Keratinocyte (primary cell): ENCODE measurements at regions not wholly inside any gene's neighbourhood (a gene's known extent, or its start where the extent isn't known, plus 50 kb on each side); places are given as distances from the start of the nearest gene placed in this dataset.

Experiments
- DNase-seq: peaks from one replicate; pipeline ENCODE4 v3.0.0-alpha.2; 2011; ENCODE audit warnings: low read depth, missing footprints, low spot score
- FAIRE-seq: peaks from 2 replicates; lab custom pipeline; 2011; peaks lifted over from hg19 to GRCh38; lab: Jason Lieb, UNC
- H2AFZ ChIP-seq: 2 replicates; pipeline ENCODE4 v1.6.0; 2012; ENCODE audit warnings: low read length, control low read depth, inconsistent platforms; ENCODE audit not compliant: control insufficient read depth
- H3K27ac ChIP-seq: 2 replicates; pipeline ENCODE4 v1.5.1; 2011; ENCODE audit warnings: low read length; ENCODE audit not compliant: control insufficient read depth, insufficient read depth
- H3K27me3 ChIP-seq: 3 replicates; pipeline ENCODE4 v1.6.0; 2011; ENCODE audit warnings: low read length; ENCODE audit not compliant: control insufficient read depth, insufficient read depth; ENCODE audit errors: extremely low read depth
- H3K36me3 ChIP-seq, 2 experiments: 2 replicates in 1 of 2; 3 replicates in 1 of 2; pipeline ENCODE4 v1.5.1; 2011; ENCODE audit warnings: low read length in 2 of 2, mild to moderate bottlenecking in 1 of 2; ENCODE audit not compliant: control insufficient read depth in 2 of 2, insufficient read depth in 2 of 2; ENCODE audit errors: extremely low read depth in 1 of 2
- H3K4me1 ChIP-seq: 3 replicates; pipeline ENCODE4 v1.5.1; 2011; ENCODE audit warnings: low read length; ENCODE audit not compliant: control insufficient read depth, insufficient read depth; ENCODE audit errors: extremely low read depth
- H3K4me2 ChIP-seq: 3 replicates; pipeline ENCODE4 v1.6.0; 2011; ENCODE audit warnings: low read depth, low read length; ENCODE audit not compliant: control insufficient read depth, insufficient read depth; ENCODE audit errors: extremely low read depth
- H3K4me3 ChIP-seq, 3 experiments: fragments of 200-600 bp in 1 of 3; sonication (generic) in 1 of 3; 2 replicates in 2 of 3; 3 replicates in 1 of 3; pipeline ENCODE4 v1.5.1; 2011 to 2016; ENCODE audit warnings: low read length in 3 of 3, mild to moderate bottlenecking in 3 of 3, control low read depth in 2 of 3, inconsistent platforms in 1 of 3, low read depth in 1 of 3, mixed read lengths in 1 of 3, mixed run types in 1 of 3, moderate library complexity in 1 of 3; ENCODE audit not compliant: control insufficient read depth in 2 of 3, insufficient read depth in 2 of 3; ENCODE audit errors: extremely low read depth in 1 of 3
- H3K79me2 ChIP-seq: 2 replicates; pipeline ENCODE4 v1.6.0; 2012; ENCODE audit warnings: low read length; ENCODE audit not compliant: control insufficient read depth, insufficient read depth
- H3K9ac ChIP-seq: 3 replicates; pipeline ENCODE4 v1.6.0; 2011; ENCODE audit warnings: low read length; ENCODE audit not compliant: control insufficient read depth, insufficient read depth; ENCODE audit errors: extremely low read depth
- H3K9me1 ChIP-seq: 3 replicates; pipeline ENCODE4 v1.6.0; 2011; ENCODE audit warnings: low read length; ENCODE audit not compliant: control insufficient read depth, insufficient read depth; ENCODE audit errors: extremely low read depth
- H3K9me3 ChIP-seq: 2 replicates; pipeline ENCODE4 v1.5.1; 2012; ENCODE audit warnings: low read depth, low read length; ENCODE audit not compliant: control insufficient read depth
- H4K20me1 ChIP-seq: 3 replicates; pipeline ENCODE4 v1.6.0; 2011; ENCODE audit warnings: low read length; ENCODE audit not compliant: control insufficient read depth, insufficient read depth; ENCODE audit errors: extremely low read depth
- CTCF ChIP-seq, 3 experiments: IDR thresholded peaks in 1 of 3; conservative IDR thresholded peaks in 1 of 3; optimal IDR thresholded peaks in 1 of 3; 2 replicates in 2 of 3; 3 replicates in 1 of 3; pipeline versions ENCODE3 to v1.5.1; 2011; ENCODE audit warnings: low read length in 3 of 3, mild to moderate bottlenecking in 3 of 3, moderate library complexity in 2 of 3, control low read depth in 1 of 3, inconsistent platforms in 1 of 3; ENCODE audit not compliant: insufficient read depth in 2 of 3; ENCODE audit errors: extremely low read depth in 1 of 3
- EZH2 ChIP-seq: IDR thresholded peaks from one replicate; pipeline ENCODE4 v1.6.1; 2012; ENCODE audit warnings: inconsistent platforms, mild to moderate bottlenecking, low read length, moderate library complexity
- dilution Hi-C: fragments of 300-500 bp; cut with MboI; formaldehyde crosslinking; loops from one replicate; pipeline ENCODE4 v1.7.0; 2020; ENCODE audit warnings: low sequenced_read_pairs; ENCODE audit not compliant: extremely low pct_ligation_motif_present

DNA sequence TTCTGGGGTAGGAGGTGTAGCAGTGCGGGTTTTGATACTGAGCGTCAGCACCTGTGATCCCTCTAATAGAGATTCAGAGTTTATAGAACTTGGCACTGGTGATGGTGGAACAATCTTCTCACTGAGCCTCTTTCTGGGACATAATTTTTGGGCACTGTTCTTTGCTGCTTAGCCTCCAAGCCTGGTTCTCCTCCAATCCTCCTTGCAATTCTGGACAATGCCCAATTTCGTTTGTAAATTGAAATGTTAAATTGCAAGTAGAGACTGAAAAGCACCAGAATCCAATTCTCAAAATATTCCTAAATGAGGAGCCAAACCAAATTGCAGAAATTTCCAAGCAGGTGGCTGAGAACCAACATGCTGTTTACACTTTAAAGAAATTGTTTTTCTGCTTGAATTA is 149.8 kb upstream of the ABI3BP start:
- Histone ChIP-seq H3K79me2 (no peaks in the 10 kb centered on the region), H3K27me3 (no peaks in the 10 kb centered on the region), H3K9me1 (no peaks in the 10 kb centered on the region), H4K20me1 (no peaks in the 10 kb centered on the region), H3K9me3 (no peaks in the 10 kb centered on the region), H2AFZ (no peak overlapping the region), H3K9ac (no peak overlapping the region), H3K4me3 (no peak overlapping the region), H3K27ac (no peak overlapping the region), H3K36me3 (no peaks in the 10 kb centered on the region), H3K4me2 (no peak overlapping the region), H3K4me1 (no peaks in the 10 kb centered on the region)
- TF ChIP-seq EZH2 (no peak), CTCF (optimal IDR thresholded peaks at IDR 0.05 in 1 of 3, IDR thresholded peaks at IDR 0.05 in 1 of 3, conservative IDR thresholded peaks at IDR 0.05 in 1 of 3; ENCODE audit: extremely low read depth in 1 of 3, insufficient read depth in 2 of 3, low read length in 3 of 3) (no peak)
- dilution Hi-C loops, result no loop called here
- FAIRE-seq, result no peak
- DNase-seq, result no peak

GRCh38 chr3:101142160-101142559 is 148.9 kb upstream of the ABI3BP start:
- Histone ChIP-seq H3K27ac (no peak overlapping the region), H3K4me1 (no peaks in the 10 kb centered on the region), H2AFZ (no peak overlapping the region), H3K9me3 (no peaks in the 10 kb centered on the region), H3K4me3 (no peak overlapping the region), H3K27me3 (no peaks in the 10 kb centered on the region), H4K20me1 (no peaks in the 10 kb centered on the region), H3K4me2 (no peak overlapping the region), H3K9ac (no peak overlapping the region), H3K79me2 (no peaks in the 10 kb centered on the region), H3K36me3 (no peaks in the 10 kb centered on the region), H3K9me1 (no peaks in the 10 kb centered on the region)
- no peak for FAIRE-seq
- dilution Hi-C loops, result no loop called here
- no peak for TF ChIP-seq CTCF (optimal IDR thresholded peaks at IDR 0.05 in 1 of 3, IDR thresholded peaks at IDR 0.05 in 1 of 3, conservative IDR thresholded peaks at IDR 0.05 in 1 of 3; ENCODE audit: extremely low read depth in 1 of 3, insufficient read depth in 2 of 3, low read length in 3 of 3)
- TF ChIP-seq EZH2, result no peak
- no peak for DNase-seq
